ENCODE measurements at regions not wholly inside any gene's neighbourhood (a gene's known extent, or its start where the extent isn't known, plus 50 kb on each side); places are given as distances from the start of the nearest gene placed in this dataset.

- TF ChIP-seq CTCF (IDR thresholded peaks at IDR 0.05; ENCODE audit: insufficient read depth, low read length, poor library complexity, severe bottlenecking): no peak
- no peak for TF ChIP-seq EZH2phosphoT487 (conservative IDR thresholded peaks at IDR 0.05; ENCODE audit: low read length)
Measured at GRCh38 chr20:16952965-16953364, 204.8 kb downstream of the OTOR start.

Measured in SU-DHL-6 (cell line).